Activated CD4-positive, alpha-beta memory T cell treated with anti-CD3 and anti-CD28 coated beads, Interleukin-2, amount 10 ng/mL, durations not matched to agents 7 days and 5 days (primary cell): ENCODE measurements at regions not wholly inside any gene's neighbourhood (a gene's known extent, or its start where the extent isn't known, plus 50 kb on each side); places are given as distances from the start of the nearest gene placed in this dataset.
"Not testable (repeated sequence)": the region's sequence is repeated elsewhere in the genome, so short reads cannot be mapped to it uniquely, and the experiment has no call there.

ENCODE experiments used
- CTCF ChIA-PET: fragments of 350-600 bp; sonication (Branson Sonifier 250); formaldehyde crosslinking; loops from one replicate; lab custom pipeline; 2021; ENCODE audit warnings: antibody characterized with exemption, inconsistent platforms; lab: Charles Lee
- POLR2A ChIA-PET: fragments of 350-600 bp; sonication (Branson Sonifier 250); formaldehyde crosslinking; loops from one replicate; lab custom pipeline; 2021; ENCODE audit warnings: antibody characterized with exemption; lab: Charles Lee
- DNase-seq: peaks from one replicate; pipeline ENCODE4 v3.0.0-alpha.2; 2020
- H3K27ac Mint-ChIP-seq: one replicate; pipeline ENCODE4 v1.8.0; 2021; ENCODE audit warnings: mild to moderate bottlenecking, mixed read lengths
- H3K27me3 Mint-ChIP-seq: one replicate; pipeline ENCODE4 v1.8.0; 2021; ENCODE audit warnings: mixed read lengths
- H3K36me3 Mint-ChIP-seq: one replicate; pipeline ENCODE4 v1.8.0; 2021; ENCODE audit warnings: low read depth, mixed read lengths
- H3K4me1 Mint-ChIP-seq: one replicate; pipeline ENCODE4 v1.8.0; 2021; ENCODE audit warnings: mixed read lengths
- H3K4me3 Mint-ChIP-seq: one replicate; pipeline ENCODE4 v1.8.0; 2021; ENCODE audit warnings: mild to moderate bottlenecking, mixed read lengths
- H3K9me3 Mint-ChIP-seq: one replicate; pipeline ENCODE4 v1.8.0; 2021; ENCODE audit warnings: mixed read lengths

- no peaks in the 10 kb centered on the region for H3K9me3 Mint-ChIP-seq
- ChIA-PET POLR2A (no interaction called here), CTCF (no interaction called here)
- no peaks in the 10 kb centered on the region for H3K36me3 Mint-ChIP-seq
- H3K4me1 Mint-ChIP-seq: no peaks in the 10 kb centered on the region
- no peak overlapping the region for H3K27ac Mint-ChIP-seq
- H3K27me3 Mint-ChIP-seq: peaks cover 2% of the 10 kb centered on the region
- no peak overlapping the region for H3K4me3 Mint-ChIP-seq
- no peak for DNase-seq
Observed at GRCh38 chr3:3305084-3305483, 125.6 kb upstream of the CRBN start.

- DNase-seq: no peak
- Mint-ChIP-seq H3K9me3 (no peaks in the 10 kb centered on the region), H3K27ac (no peak overlapping the region), H3K4me1 (no peaks in the 10 kb centered on the region), H3K27me3 (peaks cover 2% of the 10 kb centered on the region), H3K36me3 (no peaks in the 10 kb centered on the region), H3K4me3 (no peak overlapping the region)
- ChIA-PET POLR2A (no interaction called here), CTCF (no interaction called here)
Observed at GRCh38 chr3:3303636-3304035, 124.1 kb upstream of the CRBN start.

GRCh38 chr3:3302964-3303363, 123.5 kb upstream of the CRBN start:
- POLR2A ChIA-PET: no interaction called here

GRCh38 chr3:3301476-3301875, 122.0 kb upstream of the CRBN start:
- no peaks in the 10 kb centered on the region for H3K9me3 Mint-ChIP-seq
- ChIA-PET CTCF (no interaction called here), POLR2A (no interaction called here)
- H3K36me3 Mint-ChIP-seq: no peaks in the 10 kb centered on the region
- no peak overlapping the region for H3K27ac Mint-ChIP-seq
- H3K27me3 Mint-ChIP-seq: peaks cover 2% of the 10 kb centered on the region
- no peak for DNase-seq
- H3K4me3 Mint-ChIP-seq: no peak overlapping the region
- peaks cover 2% of the 10 kb centered on the region for H3K4me1 Mint-ChIP-seq

More at GRCh38 chr3:3302964-3303363, 123.5 kb upstream of the CRBN start:
- no peak for DNase-seq
- CTCF ChIA-PET: no interaction called here
- no peaks in the 10 kb centered on the region for H3K9me3 Mint-ChIP-seq
- no peak overlapping the region for H3K4me3 Mint-ChIP-seq
- H3K4me1 Mint-ChIP-seq: no peaks in the 10 kb centered on the region
- H3K27ac Mint-ChIP-seq: no peak overlapping the region
- H3K36me3 Mint-ChIP-seq: no peaks in the 10 kb centered on the region
- H3K27me3 Mint-ChIP-seq: peaks cover 2% of the 10 kb centered on the region

GRCh38 chr3:3296979-3297381, 117.5 kb upstream of the CRBN start:
- H3K36me3 Mint-ChIP-seq: no peaks in the 10 kb centered on the region
- no peak for DNase-seq
- no peaks in the 10 kb centered on the region for H3K27me3 Mint-ChIP-seq
- ChIA-PET POLR2A (interaction anchor here (0.6 kb wide), 1 partner anchor 321 kb away, joined by 3 read pairs; no protein-coding TSS in a partner anchor), CTCF (no interaction called here)
- no peak overlapping the region for H3K4me3 Mint-ChIP-seq
- H3K27ac Mint-ChIP-seq: no peak overlapping the region
- peaks cover 2% of the 10 kb centered on the region for H3K4me1 Mint-ChIP-seq
- H3K9me3 Mint-ChIP-seq: peaks cover 11% of the 10 kb centered on the region

GRCh38 chr3:3295586-3295985, 116.1 kb upstream of the CRBN start:
- ChIA-PET POLR2A (no interaction called here), CTCF (no interaction called here)
- H3K27me3 Mint-ChIP-seq: no peaks in the 10 kb centered on the region
- H3K36me3 Mint-ChIP-seq: no peaks in the 10 kb centered on the region
- peaks cover 11% of the 10 kb centered on the region for H3K9me3 Mint-ChIP-seq
- no peak overlapping the region for H3K27ac Mint-ChIP-seq
- no peak for DNase-seq
- H3K4me3 Mint-ChIP-seq: no peak overlapping the region
- peaks cover 2% of the 10 kb centered on the region for H3K4me1 Mint-ChIP-seq

GRCh38 chr3:3291756-3292283, 112.3 kb upstream of the CRBN start:
- H3K4me1 Mint-ChIP-seq, H3K27ac Mint-ChIP-seq, CTCF ChIA-PET, DNase-seq, H3K4me3 Mint-ChIP-seq, POLR2A ChIA-PET, H3K36me3 Mint-ChIP-seq, H3K27me3 Mint-ChIP-seq: not testable (repeated sequence)
- peaks cover 11% of the 10 kb centered on the region for H3K9me3 Mint-ChIP-seq

- no peak for DNase-seq
- Mint-ChIP-seq H3K27me3 (no peaks in the 10 kb centered on the region), H3K4me3 (no peak overlapping the region), H3K4me1 (no peaks in the 10 kb centered on the region), H3K27ac (no peak overlapping the region), H3K36me3 (no peaks in the 10 kb centered on the region), H3K9me3 (peaks cover 2% of the 10 kb centered on the region)
- ChIA-PET POLR2A (no interaction called here), CTCF (no interaction called here)
Observed at GRCh38 chr3:3288255-3288654, 108.8 kb upstream of the CRBN start.

GRCh38 chr3:3286014-3286413, 106.5 kb upstream of the CRBN start:
- no peak for DNase-seq
- Mint-ChIP-seq H3K9me3 (no peaks in the 10 kb centered on the region), H3K36me3 (no peaks in the 10 kb centered on the region), H3K4me1 (no peaks in the 10 kb centered on the region), H3K27ac (no peak overlapping the region), H3K27me3 (no peaks in the 10 kb centered on the region), H3K4me3 (no peak overlapping the region)
- POLR2A ChIA-PET: no interaction called here
- CTCF ChIA-PET: no interaction called here

- CTCF ChIA-PET: no interaction called here
- H3K4me3 Mint-ChIP-seq: no peak overlapping the region
- no peaks in the 10 kb centered on the region for H3K9me3 Mint-ChIP-seq
- H3K36me3 Mint-ChIP-seq: no peaks in the 10 kb centered on the region
- H3K27ac Mint-ChIP-seq: no peak overlapping the region
- DNase-seq: no peak
- H3K27me3 Mint-ChIP-seq: peaks cover 2% of the 10 kb centered on the region
- POLR2A ChIA-PET: no interaction called here
- no peaks in the 10 kb centered on the region for H3K4me1 Mint-ChIP-seq
Observed at GRCh38 chr3:3281024-3281423, 101.5 kb upstream of the CRBN start.

- H3K27me3 Mint-ChIP-seq: peaks cover 2% of the 10 kb centered on the region
- no peaks in the 10 kb centered on the region for H3K36me3 Mint-ChIP-seq
- POLR2A ChIA-PET: no interaction called here
- no peaks in the 10 kb centered on the region for H3K9me3 Mint-ChIP-seq
- no peak overlapping the region for H3K4me3 Mint-ChIP-seq
- CTCF ChIA-PET: no interaction called here
- H3K4me1 Mint-ChIP-seq: no peaks in the 10 kb centered on the region
- no peak overlapping the region for H3K27ac Mint-ChIP-seq
- no peak for DNase-seq
Observed at GRCh38 chr3:3280396-3280795, 100.9 kb upstream of the CRBN start.

GRCh38 chr3:3278073-3278472, 98.6 kb upstream of the CRBN start:
- Mint-ChIP-seq H3K27ac (no peak overlapping the region), H3K27me3 (peaks cover 2% of the 10 kb centered on the region), H3K36me3 (no peaks in the 10 kb centered on the region), H3K4me3 (no peak overlapping the region), H3K9me3 (no peaks in the 10 kb centered on the region), H3K4me1 (no peaks in the 10 kb centered on the region)
- DNase-seq: no peak
- ChIA-PET POLR2A (no interaction called here), CTCF (no interaction called here)

- H3K27me3 Mint-ChIP-seq: peaks cover 2% of the 10 kb centered on the region
- H3K36me3 Mint-ChIP-seq: no peaks in the 10 kb centered on the region
- DNase-seq: no peak
- POLR2A ChIA-PET: no interaction called here
- no peaks in the 10 kb centered on the region for H3K9me3 Mint-ChIP-seq
- no peak overlapping the region for H3K4me3 Mint-ChIP-seq
- no peak overlapping the region for H3K27ac Mint-ChIP-seq
- no peaks in the 10 kb centered on the region for H3K4me1 Mint-ChIP-seq
- CTCF ChIA-PET: no interaction called here
Observed at GRCh38 chr3:3276630-3277029, 97.1 kb upstream of the CRBN start.

GRCh38 chr3:3264796-3265195, 85.3 kb upstream of the CRBN start:
- H3K27me3 Mint-ChIP-seq: peaks cover 4% of the 10 kb centered on the region
- ChIA-PET POLR2A (no interaction called here), CTCF (no interaction called here)
- no peak overlapping the region for H3K27ac Mint-ChIP-seq
- H3K4me3 Mint-ChIP-seq: no peak overlapping the region
- H3K4me1 Mint-ChIP-seq: no peaks in the 10 kb centered on the region
- DNase-seq: no peak
- no peaks in the 10 kb centered on the region for H3K9me3 Mint-ChIP-seq
- no peaks in the 10 kb centered on the region for H3K36me3 Mint-ChIP-seq
